Hematopoietic multipotent progenitor cell treated with erythropoietin and hydrocortisone succinate and interleukin-3 and kit ligand, for 15 days (in vitro differentiated cells): ENCODE measurements at regions not wholly inside any gene's neighbourhood (a gene's known extent, or its start where the extent isn't known, plus 50 kb on each side); places are given as distances from the start of the nearest gene placed in this dataset.
"Not testable (repeated sequence)": the region's sequence is repeated elsewhere in the genome, so short reads cannot be mapped to it uniquely, and the experiment has no call there.

Experiments used
- DNase-seq: peaks from one replicate; pipeline ENCODE4 v3.0.0-alpha.2; 2015; ENCODE audit warnings: low spot score

GRCh38 chr7:81128011-81128410 is 209.2 kb upstream of the SEMA3C start:
- DNase-seq, result no peak

- no peak for DNase-seq
Measured at GRCh38 chr7:81120803-81121202, 202.0 kb upstream of the SEMA3C start.

- DNase-seq, result no peak
Measured at GRCh38 chr7:81120111-81120510, 201.3 kb upstream of the SEMA3C start.

GRCh38 chr7:81114633-81115032 is 195.8 kb upstream of the SEMA3C start:
- DNase-seq, result no peak

- no peak for DNase-seq
Measured at GRCh38 chr7:81112731-81113130, 193.9 kb upstream of the SEMA3C start.

GRCh38 chr7:81111781-81112540 is 193.1 kb upstream of the SEMA3C start:
- DNase-seq, result no peak

- no peak for DNase-seq
Measured at GRCh38 chr7:81111358-81111757, 192.5 kb upstream of the SEMA3C start.

- no peak for DNase-seq
Measured at GRCh38 chr7:81110673-81111072, 191.8 kb upstream of the SEMA3C start.

- DNase-seq, result no peak
Measured at GRCh38 chr7:81098213-81098612, 179.4 kb upstream of the SEMA3C start.

GRCh38 chr7:81094952-81095351 is 176.1 kb upstream of the SEMA3C start:
- DNase-seq, result no peak

GRCh38 chr7:81081616-81082015 is 162.8 kb upstream of the SEMA3C start:
- DNase-seq, result no peak

- DNase-seq, result no peak
Measured at GRCh38 chr7:81080553-81080952, 161.7 kb upstream of the SEMA3C start.

- DNase-seq, result no peak
Measured at GRCh38 chr7:81079746-81080145, 160.9 kb upstream of the SEMA3C start.

GRCh38 chr7:81075150-81075549 is 156.3 kb upstream of the SEMA3C start:
- no peak for DNase-seq

- no peak for DNase-seq
Measured at GRCh38 chr7:81074406-81074805, 155.6 kb upstream of the SEMA3C start.

- DNase-seq, result no peak
Measured at GRCh38 chr7:81073931-81074251, 155.0 kb upstream of the SEMA3C start.

GRCh38 chr7:81070956-81071355 is 152.1 kb upstream of the SEMA3C start:
- DNase-seq, result no peak

- DNase-seq, result no peak
Measured at GRCh38 chr7:81066797-81067196, 147.9 kb upstream of the SEMA3C start.

GRCh38 chr7:81064426-81064825 is 145.6 kb upstream of the SEMA3C start:
- DNase-seq, result no peak

GRCh38 chr7:81062755-81063154 is 143.9 kb upstream of the SEMA3C start:
- DNase-seq, result no peak

- not testable (repeated sequence) for DNase-seq
Measured at GRCh38 chr7:81057469-81057868, 138.6 kb upstream of the SEMA3C start.

- no peak for DNase-seq
Measured at GRCh38 chr7:81053623-81054022, 134.8 kb upstream of the SEMA3C start.

GRCh38 chr7:81051811-81052413 is 133.1 kb upstream of the SEMA3C start:
- no peak for DNase-seq

GRCh38 chr7:81045491-81046030 is 126.7 kb upstream of the SEMA3C start:
- no peak for DNase-seq
